CD4-positive, alpha-beta T cell treated with Interleukin-17A for 4 hours (primary cell): ENCODE measurements at regions not wholly inside any gene's neighbourhood (a gene's known extent, or its start where the extent isn't known, plus 50 kb on each side); places are given as distances from the start of the nearest gene placed in this dataset.

Experiments used
- DNase-seq: peaks from one replicate; pipeline ENCODE4 v3.0.0-alpha.2; 2020; ENCODE audit warnings: mixed read lengths

- DNase-seq = no peak
Measured at GRCh38 chr20:4427940-4428586, 179.0 kb upstream of the ADRA1D start.

DNA sequence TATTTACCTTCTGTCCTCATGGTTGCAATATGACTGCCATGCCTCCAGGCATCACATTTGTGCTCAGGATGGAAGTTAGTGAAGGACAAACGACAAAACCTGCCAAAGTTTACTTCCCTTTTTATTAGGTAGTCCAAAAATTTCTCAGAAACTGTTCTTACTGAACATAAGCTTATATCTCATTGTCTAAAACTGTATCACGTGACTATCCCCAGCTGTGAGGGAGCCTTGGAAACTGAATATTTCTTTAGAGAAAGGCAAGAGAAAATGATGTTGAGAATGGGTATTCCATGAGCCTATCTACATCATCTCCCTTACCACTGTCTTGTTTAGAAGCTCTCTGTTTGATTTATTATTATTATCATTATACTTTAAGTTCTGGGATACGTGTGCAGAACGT is 169.1 kb upstream of the ADRA1D start:
- no peak for DNase-seq

DNA sequence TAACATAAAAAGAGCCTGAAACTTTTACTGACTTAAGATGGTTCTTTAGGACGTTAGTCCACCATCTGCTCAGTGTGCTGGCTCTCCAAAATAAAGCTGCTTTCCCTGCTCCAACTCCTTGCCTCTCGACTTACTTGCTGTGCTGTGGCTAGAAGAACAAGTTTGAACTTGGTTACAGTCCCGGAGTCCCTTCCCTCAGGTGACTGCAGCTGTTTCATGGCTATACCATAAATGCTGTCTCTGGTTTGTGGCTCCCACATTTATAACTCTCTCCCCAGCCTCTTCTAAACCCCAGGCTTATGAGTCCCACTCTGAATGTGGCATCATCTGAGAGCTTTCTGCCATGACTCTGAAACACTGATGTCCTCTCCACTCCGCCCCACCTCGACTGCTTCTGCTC is 166.2 kb upstream of the ADRA1D start:
- DNase-seq = no peak

- no peak for DNase-seq
Measured at GRCh38 chr20:4413314-4414049, 164.4 kb upstream of the ADRA1D start.

GRCh38 chr20:4412216-4412615 is 163.1 kb upstream of the ADRA1D start:
- no peak for DNase-seq

DNA sequence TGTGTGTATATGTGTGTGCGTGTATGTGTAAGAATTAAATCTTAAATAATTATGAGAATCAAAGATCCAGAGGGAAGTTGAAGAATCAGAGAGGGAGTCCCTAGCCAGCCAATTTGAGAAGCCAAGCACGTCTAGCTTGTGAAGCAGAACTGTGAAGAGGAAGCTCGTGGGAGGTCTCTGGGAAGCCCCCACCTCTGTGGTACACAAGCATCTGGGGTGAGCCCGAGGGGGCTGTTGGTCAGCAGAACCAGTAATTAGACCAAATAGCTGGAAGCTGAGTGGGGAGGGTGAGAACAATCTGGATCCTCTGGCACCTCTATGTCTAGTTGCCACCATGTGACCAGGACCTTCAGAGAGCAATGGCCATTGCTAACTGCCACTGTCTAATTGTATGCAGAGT is 162.7 kb upstream of the ADRA1D start:
- DNase-seq = no peak

- DNase-seq = no peak
Measured at GRCh38 chr20:4406627-4407026, 157.5 kb upstream of the ADRA1D start.

- DNase-seq = no peak
Measured at GRCh38 chr20:4401601-4402000, 152.5 kb upstream of the ADRA1D start.

DNA sequence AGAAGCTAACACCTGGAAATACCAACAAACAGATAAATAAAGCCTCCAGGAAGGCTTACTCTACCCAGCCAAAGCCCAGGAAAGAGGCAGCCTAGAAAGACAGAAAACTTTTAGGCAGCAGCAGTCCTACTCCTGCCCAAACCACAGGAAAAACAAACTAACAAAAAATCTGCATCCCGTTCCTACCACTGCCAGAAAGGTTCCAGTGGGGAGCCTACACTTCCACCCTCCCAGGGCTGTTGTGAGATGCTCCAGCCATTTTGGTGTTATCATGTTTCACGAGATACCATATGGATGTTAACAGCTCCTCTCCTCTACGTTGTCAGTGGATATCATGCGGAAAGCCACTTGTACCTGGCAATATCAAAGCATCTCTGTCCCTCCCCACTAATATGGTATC is 135.9 kb upstream of the ADRA1D start:
- no peak for DNase-seq

GRCh38 chr20:4383961-4384360 is 134.9 kb upstream of the ADRA1D start:
- DNase-seq = no peak

GRCh38 chr20:4375881-4376280 is 126.8 kb upstream of the ADRA1D start:
- DNase-seq = no peak

- DNase-seq = no peak
Measured at GRCh38 chr20:4373454-4373853, 124.4 kb upstream of the ADRA1D start.

- no peak for DNase-seq
Measured at GRCh38 chr20:4371623-4372251, 122.7 kb upstream of the ADRA1D start.

- no peak for DNase-seq
Measured at GRCh38 chr20:4370851-4371250, 121.8 kb upstream of the ADRA1D start.

DNA sequence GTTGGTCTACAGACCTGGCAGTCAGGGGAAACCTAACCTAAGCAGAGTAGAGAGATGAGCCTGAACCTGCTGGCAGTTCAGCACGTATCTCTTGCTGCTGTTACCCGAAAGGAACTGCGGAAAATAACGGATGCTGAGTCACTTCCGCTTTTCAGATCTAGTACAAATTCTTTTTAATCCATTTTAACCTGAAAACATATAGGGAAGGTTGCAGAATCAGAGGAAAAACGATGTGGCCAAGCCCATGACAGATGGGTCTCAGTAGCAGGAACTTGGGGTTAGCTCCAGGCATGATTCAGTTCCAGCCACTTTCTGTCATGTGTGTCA is 120.7 kb upstream of the ADRA1D start:
- peak; percentile 29 for DNase-seq

GRCh38 chr20:4369119-4369797 is 120.2 kb upstream of the ADRA1D start:
- no peak for DNase-seq

- DNase-seq = no peak
Measured at GRCh38 chr20:4366076-4366475, 117.0 kb upstream of the ADRA1D start.

DNA sequence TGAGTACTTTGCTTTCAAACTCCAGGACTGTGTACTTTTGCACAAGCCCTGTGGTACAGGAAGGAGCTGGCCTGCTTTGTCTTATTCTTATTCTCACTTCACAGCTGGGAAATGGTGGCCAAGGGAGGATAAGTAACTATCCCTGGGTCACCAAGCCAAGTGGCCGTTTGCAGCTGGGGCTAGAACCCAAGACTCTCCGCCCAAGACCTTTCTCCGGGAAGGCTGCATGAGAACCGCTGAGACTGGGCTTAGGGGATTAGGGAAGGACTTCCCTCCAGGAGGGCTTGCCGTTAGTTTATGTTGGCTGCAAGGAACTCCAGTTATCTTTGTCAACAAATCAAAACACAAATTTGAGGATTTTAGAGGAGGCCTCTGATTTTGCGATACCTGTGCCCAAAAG is 109.5 kb upstream of the ADRA1D start:
- no peak for DNase-seq

DNA sequence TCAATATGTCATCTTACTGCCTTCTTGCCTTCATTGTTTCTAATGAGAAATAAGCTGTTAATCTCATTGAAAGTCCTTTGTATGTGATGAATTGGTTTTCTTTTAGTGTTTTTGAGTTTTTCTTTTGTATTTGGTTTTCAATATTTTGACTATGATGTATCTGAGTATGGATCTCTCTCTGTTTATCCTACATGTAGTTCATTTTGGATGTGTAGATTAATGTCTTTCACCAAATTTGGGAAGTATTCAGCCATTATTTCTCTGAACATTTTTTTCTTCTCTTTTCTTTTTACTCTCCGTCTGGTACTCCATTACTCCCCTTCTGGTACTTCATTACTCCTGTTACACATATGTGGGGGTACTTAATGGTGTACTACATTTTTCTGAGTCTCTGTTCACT is 103.3 kb upstream of the ADRA1D start:
- no peak for DNase-seq

- DNase-seq = no peak
Measured at GRCh38 chr20:4350096-4350495, 101.0 kb upstream of the ADRA1D start.

- no peak for DNase-seq
Measured at GRCh38 chr20:4344670-4345069, 95.6 kb upstream of the ADRA1D start.

DNA sequence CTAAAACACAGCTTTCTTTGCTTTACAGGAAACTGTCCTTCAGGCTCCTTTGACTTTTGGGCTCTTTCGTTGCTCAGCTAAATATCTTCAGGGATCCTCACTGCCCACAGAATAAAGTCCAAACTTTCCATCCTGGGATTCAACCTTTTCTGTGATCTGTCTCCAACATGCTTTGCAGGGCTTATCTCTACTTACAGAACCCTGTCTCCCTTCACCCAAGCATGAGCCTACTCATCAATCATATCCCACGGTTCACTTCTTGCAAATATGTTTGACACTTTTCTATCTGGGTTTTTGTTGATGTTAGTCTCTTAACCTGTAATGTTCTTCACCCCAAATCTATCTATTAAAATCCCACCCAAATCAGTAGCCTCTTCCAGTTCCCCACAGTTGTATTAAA is 93.5 kb upstream of the ADRA1D start:
- DNase-seq = no peak

- DNase-seq = no peak
Measured at GRCh38 chr20:4341804-4342485, 92.9 kb upstream of the ADRA1D start.
